ENCODE measurements at regions not wholly inside any gene's neighbourhood (a gene's known extent, or its start where the extent isn't known, plus 50 kb on each side); places are given as distances from the start of the nearest gene placed in this dataset.
"Not testable (repeated sequence)": the region's sequence is repeated elsewhere in the genome, so short reads cannot be mapped to it uniquely, and the experiment has no call there.

GRCh38 chr18:66440433-66440832, 163.5 kb downstream of the CDH19 start:
- DNase-seq (ENCODE audit: low spot score) (no peak), ATAC-seq (peak; percentile 52)

- DNase-seq (ENCODE audit: low spot score) (no peak), ATAC-seq (no peak)
These were observed 164.2 kb downstream of the CDH19 start for GRCh38 chr18:66439670-66440069.

- ATAC-seq (no peak), DNase-seq (ENCODE audit: low spot score) (no peak)
These were observed 165.0 kb downstream of the CDH19 start for GRCh38 chr18:66438711-66439536.

- ATAC-seq = no peak
- DNase-seq (ENCODE audit: low spot score) = no peak
These were observed 171.3 kb downstream of the CDH19 start for GRCh38 chr18:66432636-66433035.

- ATAC-seq (no peak), DNase-seq (ENCODE audit: low spot score) (no peak)
These were observed 175.1 kb downstream of the CDH19 start for GRCh38 chr18:66428795-66429194.

GRCh38 chr18:66419400-66419799, 184.5 kb downstream of the CDH19 start:
- no peak for DNase-seq (ENCODE audit: low spot score)
- ATAC-seq = no peak

- ATAC-seq (no peak), DNase-seq (ENCODE audit: low spot score) (no peak)
These were observed 193.2 kb downstream of the CDH19 start for GRCh38 chr18:66410692-66411091.

GRCh38 chr18:66395671-66396218, 208.1 kb downstream of the CDH19 start:
- ATAC-seq (no peak), DNase-seq (ENCODE audit: low spot score) (no peak)

- DNase-seq (ENCODE audit: low spot score) (no peak), ATAC-seq (no peak)
These were observed 210.4 kb downstream of the CDH19 start for GRCh38 chr18:66393463-66393862.

GRCh38 chr18:66377291-66377690, 226.6 kb downstream of the CDH19 start:
- ATAC-seq (no peak), DNase-seq (ENCODE audit: low spot score) (no peak)

GRCh38 chr18:66375391-66375790, 228.5 kb downstream of the CDH19 start:
- not testable (repeated sequence) for ATAC-seq; DNase-seq (ENCODE audit: low spot score)

GRCh38 chr18:66346833-66347588, 256.9 kb downstream of the CDH19 start:
- ATAC-seq (no peak), DNase-seq (ENCODE audit: low spot score) (no peak)

GRCh38 chr18:66344227-66344626, 259.7 kb downstream of the CDH19 start:
- no peak for DNase-seq (ENCODE audit: low spot score)
- ATAC-seq = no peak

- DNase-seq (ENCODE audit: low spot score) = no peak
- ATAC-seq = no peak
These were observed 261.3 kb downstream of the CDH19 start for GRCh38 chr18:66342577-66342976.

GRCh38 chr18:66334534-66334933, 269.4 kb downstream of the CDH19 start:
- DNase-seq (ENCODE audit: low spot score) (no peak), ATAC-seq (no peak)

GRCh38 chr18:66329716-66330115, 274.2 kb downstream of the CDH19 start:
- no peak for DNase-seq (ENCODE audit: low spot score)
- ATAC-seq = no peak

GRCh38 chr18:66328296-66328878, 275.5 kb downstream of the CDH19 start:
- DNase-seq (ENCODE audit: low spot score) = no peak
- no peak for ATAC-seq

- no peak for DNase-seq (ENCODE audit: low spot score)
- no peak for ATAC-seq
These were observed 278.6 kb downstream of the CDH19 start for GRCh38 chr18:66325251-66325650.

- ATAC-seq (no peak), DNase-seq (ENCODE audit: low spot score) (no peak)
These were observed 279.3 kb downstream of the CDH19 start for GRCh38 chr18:66324616-66325015.

- ATAC-seq = no peak
- DNase-seq (ENCODE audit: low spot score) = no peak
These were observed 286.4 kb downstream of the CDH19 start for GRCh38 chr18:66317243-66318090.

- DNase-seq (ENCODE audit: low spot score) (no peak), ATAC-seq (no peak)
These were observed 287.2 kb downstream of the CDH19 start for GRCh38 chr18:66316701-66317100.
